HepG2 (cell line): ENCODE measurements at regions not wholly inside any gene's neighbourhood (a gene's known extent, or its start where the extent isn't known, plus 50 kb on each side); places are given as distances from the start of the nearest gene placed in this dataset.

Source experiments
- ATAC-seq: fragments of 200-7000 bp; cut with Tn5 transposase; 3 replicates; pipeline ENCODE4 v1.9.1; 2020; ENCODE audit warnings: mild to moderate bottlenecking, moderate library complexity
- BruUV-seq: library from RNA; stranded (reverse); fragments of 400-500 nt; replicated peaks from 2 replicates; lab custom pipeline; 2021; lab: Mats Ljungman, UMichigan
- CTCF ChIA-PET: fragments of 300-600 bp; formaldehyde crosslinking; extraction: SDS; loops from one replicate; lab custom pipeline; 2021; ENCODE audit warnings: low total read pairs, inconsistent platforms, low intra/inter-chr PET ratio; lab: Yijun Ruan, JAX
- POLR2A ChIA-PET: fragments of 350-600 bp; sonication (Branson Sonifier 250); formaldehyde crosslinking; loops from one replicate; lab custom pipeline; 2020; ENCODE audit warnings: antibody characterized with exemption, inconsistent platforms; lab: Yijun Ruan, JAX
- DNase-seq: peaks from one replicate; pipeline ENCODE4 v3.0.0-alpha.2; 2015; ENCODE audit warnings: low spot score
- FAIRE-seq: peaks from 3 replicates; lab custom pipeline; 2011; peaks lifted over from hg19 to GRCh38; lab: Jason Lieb, UNC
- H2AFZ ChIP-seq: one replicate; pipeline ENCODE4 v1.6.1; 2011; ENCODE audit warnings: low read length, inconsistent platforms
- H3K27ac ChIP-seq: fragments of 300-600 bp; 3 replicates; pipeline ENCODE4 v1.8.0; 2011; ENCODE audit warnings: mixed run types, mild to moderate bottlenecking, mixed read lengths, low read length, inconsistent platforms; ENCODE audit not compliant: insufficient read depth; ENCODE audit errors: extremely low read length
- H3K27me3 ChIP-seq, 2 experiments: fragments of 200-600 bp in 1 of 2; 2 replicates in 1 of 2; 3 replicates in 1 of 2; pipeline versions ENCODE4 v1.6.0 to v1.8.0; 2011; ENCODE audit warnings: low read length in 2 of 2, mild to moderate bottlenecking in 2 of 2, moderate library complexity in 2 of 2, inconsistent platforms in 1 of 2; ENCODE audit not compliant: insufficient read depth in 2 of 2, control insufficient read depth in 1 of 2
- H3K36me3 ChIP-seq, 2 experiments: fragments of 200-600 bp in 1 of 2; replicated peaks in 1 of 2; 2 replicates in 1 of 2; 3 replicates in 1 of 2; pipeline versions ENCODE4 v1.5.1 to v1.8.0; 2011; ENCODE audit warnings: low read length in 2 of 2, inconsistent platforms in 1 of 2; ENCODE audit not compliant: insufficient read depth in 2 of 2, control insufficient read depth in 1 of 2
- H3K4me1 ChIP-seq: 2 replicates; pipeline ENCODE4 v1.5.1; 2012; ENCODE audit warnings: low read length, inconsistent platforms; ENCODE audit not compliant: insufficient read depth
- H3K4me2 ChIP-seq: 2 replicates; pipeline ENCODE4 v1.6.0; 2011; ENCODE audit warnings: low read depth, low read length, inconsistent platforms
- H3K4me3 ChIP-seq, 3 experiments: fragments of 200-600 bp in 1 of 3; sonication (generic), shearing (Covaris generic) in 1 of 3; replicated peaks in 1 of 3; 2 replicates each; pipeline ENCODE4 v1.5.1; 2011 to 2016; ENCODE audit warnings: low read length in 3 of 3, inconsistent platforms in 2 of 3, low read depth in 2 of 3, mild to moderate bottlenecking in 2 of 3, control low read depth in 1 of 3, mixed read lengths in 1 of 3; ENCODE audit not compliant: insufficient read depth in 1 of 3
- H3K79me2 ChIP-seq: one replicate; pipeline ENCODE4 v1.6.1; 2011; ENCODE audit warnings: low read length, inconsistent platforms; ENCODE audit not compliant: insufficient read depth
- H3K9ac ChIP-seq: 2 replicates; pipeline ENCODE4 v1.6.0; 2011; ENCODE audit warnings: mild to moderate bottlenecking, low read depth, low read length, inconsistent platforms; ENCODE audit not compliant: insufficient read depth
- H3K9me3 ChIP-seq: 2 replicates; pipeline ENCODE4 v1.5.1; 2012; ENCODE audit warnings: mild to moderate bottlenecking, low read length
- H4K20me1 ChIP-seq: 2 replicates; pipeline ENCODE4 v1.6.0; 2011; ENCODE audit warnings: inconsistent platforms, mild to moderate bottlenecking, low read length, moderate library complexity; ENCODE audit not compliant: insufficient read depth
- ATF7 ChIP-seq, 2 experiments: fragments of 450-650 bp in 1 of 2; sonication (generic) in 1 of 2; formaldehyde crosslinking in 1 of 2; IDR thresholded peaks; 2 replicates each; pipeline versions ENCODE4 v1.4.0 to v1.6.1; 2016 to 2020; ENCODE audit warnings: antibody characterized with exemption in 1 of 2, mild to moderate bottlenecking in 1 of 2, missing genetic modification reagents in 1 of 2
- FOXM1 ChIP-seq: sonication (generic); formaldehyde crosslinking; IDR thresholded peaks from 2 replicates; pipeline ENCODE4 v1.5.0; 2020; ENCODE audit warnings: missing genetic modification reagents
- HES4 ChIP-seq: sonication (generic); formaldehyde crosslinking; IDR thresholded peaks from 2 replicates; pipeline ENCODE4 v1.9.0; 2021; ENCODE audit warnings: mild to moderate bottlenecking, missing genetic modification reagents, borderline replicate concordance
- LBX2 ChIP-seq: sonication (generic); formaldehyde crosslinking; IDR thresholded peaks from 2 replicates; pipeline ENCODE4 v1.5.0; 2020; ENCODE audit warnings: missing genetic modification reagents, mild to moderate bottlenecking, borderline replicate concordance
- MAFG ChIP-seq: sonication (generic); formaldehyde crosslinking; IDR thresholded peaks from 2 replicates; pipeline ENCODE4 v1.5.1; 2020; ENCODE audit warnings: mild to moderate bottlenecking, missing genetic modification reagents
- MED8 ChIP-seq: sonication (generic); formaldehyde crosslinking; IDR thresholded peaks from 2 replicates; pipeline ENCODE4 v1.8.1; 2023; ENCODE audit warnings: mild to moderate bottlenecking, missing genetic modification reagents; ENCODE audit not compliant: insufficient replicate concordance
- MIER3 ChIP-seq: IDR thresholded peaks from 2 replicates; pipeline ENCODE4 v1.6.1; 2016; ENCODE audit warnings: missing compliant biosample characterization, borderline replicate concordance
- NR0B2 ChIP-seq: sonication (generic); formaldehyde crosslinking; IDR thresholded peaks from 2 replicates; pipeline ENCODE4 v1.4.0; 2020; ENCODE audit warnings: mild to moderate bottlenecking, missing genetic modification reagents
- WIZ ChIP-seq: sonication (generic); formaldehyde crosslinking; IDR thresholded peaks from 2 replicates; pipeline ENCODE4 v1.5.1; 2020; ENCODE audit warnings: mild to moderate bottlenecking, missing genetic modification reagents
- ZBTB7B ChIP-seq: sonication (generic); formaldehyde crosslinking; IDR thresholded peaks from 2 replicates; pipeline ENCODE4 v1.4.0; 2020; ENCODE audit warnings: missing genetic modification reagents
- ZNF251 ChIP-seq: sonication (generic); formaldehyde crosslinking; IDR thresholded peaks from 2 replicates; pipeline ENCODE4 v1.9.0; 2021; ENCODE audit warnings: mild to moderate bottlenecking, missing genetic modification reagents
- ZNF260 ChIP-seq: sonication (generic); formaldehyde crosslinking; IDR thresholded peaks from 2 replicates; pipeline ENCODE4 v1.4.0; 2020; ENCODE audit warnings: missing genetic modification reagents, low read depth, mild to moderate bottlenecking, borderline replicate concordance
- ZNF276 ChIP-seq: sonication (generic); formaldehyde crosslinking; IDR thresholded peaks from 2 replicates; pipeline ENCODE4 v1.4.0; 2020; ENCODE audit warnings: mild to moderate bottlenecking, low read depth, missing genetic modification reagents
- ZNF510 ChIP-seq: sonication (generic); formaldehyde crosslinking; IDR thresholded peaks from 2 replicates; pipeline ENCODE4 v1.4.0; 2020; ENCODE audit warnings: low read depth, mild to moderate bottlenecking, missing genetic modification reagents
- ZNF747 ChIP-seq: sonication (generic); formaldehyde crosslinking; IDR thresholded peaks from 2 replicates; pipeline ENCODE4 v1.8.1; 2023; ENCODE audit warnings: missing genetic modification reagents, mild to moderate bottlenecking, borderline replicate concordance
- ZNF772 ChIP-seq: sonication (generic); formaldehyde crosslinking; IDR thresholded peaks from 2 replicates; pipeline ENCODE4 v1.5.0; 2020; ENCODE audit warnings: mild to moderate bottlenecking, missing genetic modification reagents
- WGBS: methylation state at CpG from one replicate; pipeline ENCODE4 v1.1.6; 2017; ENCODE audit warnings: low lambda C conversion rate; 5-methylcytosine and 5-hydroxymethylcytosine counted together
- in situ Hi-C: cut with HindIII; loops from 2 replicates; pipeline ENCODE4 v1.10.0; 2017; ENCODE audit warnings: low pct_unique_long_range_greater_than_20kb; ENCODE audit not compliant: extremely low pct_ligation_motif_present
- intact Hi-C: fragments of 100-400 bp; cut with micrococcal nuclease; formaldehyde crosslinking; loops from one replicate; pipeline ENCODE4 v1.10.0; 2022; ENCODE audit not compliant: unreplicated experiment

- 16% methylated on average over 1 of the region's 1 CpG for WGBS
- BruUV-seq, result no TSS peak
- POLR2A ChIA-PET, result no interaction called here
- no peak overlapping the region for H2AFZ ChIP-seq
- intact Hi-C loops, result no loop called here
- ATAC-seq, result no peak
- H3K4me2 ChIP-seq, result no peak overlapping the region
- H3K4me1 ChIP-seq, result no peaks in the 10 kb centered on the region
- no peak overlapping the region for H3K27ac ChIP-seq
- H3K9me3 ChIP-seq, result no peaks in the 10 kb centered on the region
- TF ChIP-seq ZNF772 (no peak), ATF7 (IDR thresholded peaks at IDR 0.05) (peak; percentile 54), ATF7 (CRISPR knock-in tag; IDR thresholded peaks at IDR 0.05) (no peak)
- TF ChIP-seq, all 625 proteins: peak for 1
- Histone ChIP-seq H3K79me2 (no peaks in the 10 kb centered on the region), H3K4me3 (no peak overlapping the region), H3K36me3 (no peaks in the 10 kb centered on the region), H3K9ac (no peak overlapping the region), H3K27me3 (peaks cover 0 to 18% of the 10 kb centered on the region in 2 experiments; a peak in 4 of 5 replicates), H4K20me1 (no peaks in the 10 kb centered on the region)
- CTCF ChIA-PET, result no interaction called here
- in situ Hi-C loops, result no loop called here
- FAIRE-seq, result no peak
- no peak for DNase-seq
These were observed 85.8 kb downstream of the FOXF2 start for GRCh38 chr6:1475174-1475573.

- no peaks in the 10 kb centered on the region for H3K4me1 ChIP-seq
- WGBS, result 62% methylated on average over 11 of the region's 11 CpGs
- no peak for DNase-seq
- no TSS peak for BruUV-seq
- H3K9ac ChIP-seq, result no peak overlapping the region
- no peaks in the 10 kb centered on the region for H3K36me3 ChIP-seq
- H3K27me3 ChIP-seq, result peaks cover 0 to 1% of the 10 kb centered on the region in 2 experiments; a peak in 2 of 5 replicates
- no peaks in the 10 kb centered on the region for H3K79me2 ChIP-seq
- no peak overlapping the region for H2AFZ ChIP-seq
- FAIRE-seq, result no peak
- no peak overlapping the region for H3K4me2 ChIP-seq
- H3K9me3 ChIP-seq, result no peaks in the 10 kb centered on the region
- H3K27ac ChIP-seq, result no peak overlapping the region
- ATAC-seq, result no peak
- no peak overlapping the region for H3K4me3 ChIP-seq
- intact Hi-C loops (no loop called here), in situ Hi-C loops (no loop called here)
- POLR2A ChIA-PET, result no interaction called here
- no peaks in the 10 kb centered on the region for H4K20me1 ChIP-seq
- CTCF ChIA-PET, result no interaction called here
- TF ChIP-seq MIER3 (CRISPR knock-in tag) (no peak), ZNF276 (CRISPR knock-in tag) (no peak), MAFG (CRISPR knock-in tag) (no peak), HES4 (CRISPR knock-in tag) (no peak), WIZ (no peak), ZBTB7B (CRISPR knock-in tag) (no peak), NR0B2 (CRISPR knock-in tag) (no peak), ZNF510 (no peak), ZNF260 (CRISPR knock-in tag) (no peak), ZNF747 (CRISPR knock-in tag) (no peak), MED8 (CRISPR knock-in tag) (no peak), LBX2 (CRISPR knock-in tag) (no peak), ZNF251 (no peak), FOXM1 (CRISPR knock-in tag) (no peak)
These were observed 88.2 kb downstream of the FOXF2 start for GRCh38 chr6:1477432-1478090.
